ENCODE measurements at regions not wholly inside any gene's neighbourhood (a gene's known extent, or its start where the extent isn't known, plus 50 kb on each side); places are given as distances from the start of the nearest gene placed in this dataset.

DNA sequence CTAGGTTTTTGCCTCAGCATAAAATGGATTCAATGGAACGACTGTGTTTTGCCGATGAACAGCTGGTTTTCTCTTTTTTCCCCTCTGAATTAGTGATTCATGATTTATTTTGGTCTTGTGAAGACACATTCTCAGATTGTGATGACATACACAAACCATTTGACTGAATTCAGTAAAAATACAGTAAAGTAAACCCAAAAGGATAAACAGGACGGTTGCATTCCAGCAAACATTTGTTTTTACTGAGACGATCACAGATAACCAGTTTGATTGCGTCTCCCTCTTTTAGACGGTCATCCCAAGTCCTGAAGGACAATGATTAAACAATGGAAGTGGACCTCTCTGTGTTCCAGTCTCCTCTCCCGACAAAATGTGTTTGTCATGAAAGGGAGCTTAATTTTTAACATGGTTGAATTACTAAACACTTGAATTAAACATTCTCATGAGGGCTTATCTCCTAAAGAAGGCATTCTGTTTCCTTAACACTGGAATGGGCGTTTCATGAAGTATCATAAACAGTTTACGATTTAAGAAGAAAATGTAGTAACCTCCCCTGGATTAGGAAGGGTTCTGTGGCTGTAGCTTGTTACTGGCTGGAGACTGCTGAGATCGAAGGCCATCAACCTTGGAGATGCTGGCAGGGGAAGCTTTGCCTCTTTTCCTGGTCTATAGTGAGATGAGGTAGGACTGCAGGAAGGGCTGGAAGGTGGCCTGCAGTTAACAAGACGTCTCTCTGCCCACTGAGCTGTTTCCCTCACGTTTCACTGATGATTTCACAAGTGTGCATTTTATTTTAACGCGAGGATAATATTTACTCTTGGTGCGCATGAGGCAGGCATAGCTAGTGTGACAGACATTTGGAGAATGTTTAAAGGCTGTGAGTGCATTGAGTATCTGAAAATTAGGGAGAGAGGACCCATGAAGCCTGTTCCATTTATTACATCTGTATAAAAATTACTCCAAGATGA is 457.9 kb downstream of the FGF9 start:
- TF ChIP-seq, protein P1, sequence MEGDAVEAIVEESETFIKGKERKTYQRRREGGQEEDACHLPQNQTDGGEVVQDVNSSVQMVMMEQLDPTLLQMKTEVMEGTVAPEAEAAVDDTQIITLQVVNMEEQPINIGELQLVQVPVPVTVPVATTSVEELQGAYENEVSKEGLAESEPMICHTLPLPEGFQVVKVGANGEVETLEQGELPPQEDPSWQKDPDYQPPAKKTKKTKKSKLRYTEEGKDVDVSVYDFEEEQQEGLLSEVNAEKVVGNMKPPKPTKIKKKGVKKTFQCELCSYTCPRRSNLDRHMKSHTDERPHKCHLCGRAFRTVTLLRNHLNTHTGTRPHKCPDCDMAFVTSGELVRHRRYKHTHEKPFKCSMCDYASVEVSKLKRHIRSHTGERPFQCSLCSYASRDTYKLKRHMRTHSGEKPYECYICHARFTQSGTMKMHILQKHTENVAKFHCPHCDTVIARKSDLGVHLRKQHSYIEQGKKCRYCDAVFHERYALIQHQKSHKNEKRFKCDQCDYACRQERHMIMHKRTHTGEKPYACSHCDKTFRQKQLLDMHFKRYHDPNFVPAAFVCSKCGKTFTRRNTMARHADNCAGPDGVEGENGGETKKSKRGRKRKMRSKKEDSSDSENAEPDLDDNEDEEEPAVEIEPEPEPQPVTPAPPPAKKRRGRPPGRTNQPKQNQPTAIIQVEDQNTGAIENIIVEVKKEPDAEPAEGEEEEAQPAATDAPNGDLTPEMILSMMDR (IDR thresholded peaks at IDR 0.05) = no peak
- no peak for TF ChIP-seq POLR2A (IDR thresholded peaks at IDR 0.05)
